Gastroesophageal sphincter (tissue), 4 donors: ENCODE measurements at regions not wholly inside any gene's neighbourhood (a gene's known extent, or its start where the extent isn't known, plus 50 kb on each side); places are given as distances from the start of the nearest gene placed in this dataset.

Experiments
- ATAC-seq: fragments of 150-250 bp; one replicate; pipeline ENCODE4 v1.9.1; 2016; ENCODE audit warnings: mild to moderate bottlenecking, moderate library complexity
- H3K27ac ChIP-seq, 4 donors: fragments of 200-600 bp; sonication (generic) in 3 of 4; 1 replicate in 3 of 4; 2 replicates in 1 of 4; pipeline ENCODE4 v1.5.1; 2016 to 2019
- H3K27me3 ChIP-seq: fragments of 200-600 bp; sonication (generic); one replicate; pipeline ENCODE4 v1.5.1; 2019
- H3K36me3 ChIP-seq, 2 donors: fragments of 200-600 bp; sonication (generic); one replicate each; pipeline ENCODE4 v1.5.1; 2019; ENCODE audit warnings: control low read depth in 1 of 2
- H3K4me1 ChIP-seq, 3 donors: fragments of 200-600 bp; sonication (generic); 1 replicate in 2 of 3; 2 replicates in 1 of 3; pipeline ENCODE4 v1.5.1; 2016 to 2019; ENCODE audit warnings: control low read depth in 2 of 3
- H3K4me3 ChIP-seq, 2 donors: fragments of 200-600 bp; sonication (generic); one replicate each; pipeline ENCODE4 v1.5.1; 2019; ENCODE audit warnings: mild to moderate bottlenecking in 1 of 2, moderate library complexity in 1 of 2
- H3K9me3 ChIP-seq, 3 donors: fragments of 200-600 bp; sonication (generic); one replicate each; pipeline ENCODE4 v1.5.1; 2017 to 2019; ENCODE audit warnings: control low read depth in 2 of 3
- CTCF ChIP-seq, 4 experiments: fragments of 200-600 bp in 2 of 4; fragments of 450-650 bp in 2 of 4; sonication (generic) in 1 of 4; IDR thresholded peaks; one replicate each; pipeline ENCODE4 v1.5.1; 2017 to 2019; ENCODE audit warnings: antibody characterized with exemption in 4 of 4, mild to moderate bottlenecking in 2 of 4, moderate library complexity in 2 of 4
- EP300 ChIP-seq: sonication (generic); formaldehyde crosslinking; IDR thresholded peaks from one replicate; pipeline ENCODE4 v1.6.1; 2017; ENCODE audit warnings: antibody characterized with exemption, mild to moderate bottlenecking
- POLR2A ChIP-seq, 2 donors: fragments of 450-650 bp; IDR thresholded peaks; one replicate each; pipeline ENCODE4 v1.6.1; 2017; ENCODE audit warnings: antibody characterized with exemption in 2 of 2, mild to moderate bottlenecking in 2 of 2, moderate library complexity in 1 of 2
- POLR2AphosphoS5 ChIP-seq: sonication (generic); formaldehyde crosslinking; IDR thresholded peaks from one replicate; pipeline ENCODE4 v1.6.1; 2017; ENCODE audit warnings: antibody characterized with exemption
- WGBS, 2 donors: methylation state at CpG; one replicate each; pipeline ENCODE4 v1.1.5; 2018; ENCODE audit warnings: low coverage in 1 of 2; 5-methylcytosine and 5-hydroxymethylcytosine counted together

DNA sequence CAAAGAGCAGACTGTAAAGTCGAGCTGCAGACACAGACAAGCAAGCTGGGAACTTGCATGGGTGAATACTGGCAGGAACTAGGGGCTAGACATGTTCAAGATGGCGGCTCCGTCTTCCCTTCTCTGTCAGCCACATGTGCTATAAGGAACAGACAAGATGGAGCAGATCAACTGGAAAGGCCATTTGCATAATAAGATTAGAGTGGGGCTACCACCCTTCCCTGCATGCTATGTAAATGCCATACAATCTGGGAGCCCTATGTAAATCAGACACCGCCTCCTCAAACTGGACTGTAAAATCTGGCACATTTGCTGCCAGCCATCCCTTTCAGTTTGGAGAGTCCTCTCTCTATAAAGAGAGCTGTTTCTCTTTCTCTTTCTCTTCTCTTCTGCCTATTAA lies 640.1 kb upstream of the CDH8 start:
- no peak for TF ChIP-seq POLR2AphosphoS5
- no peak for TF ChIP-seq POLR2A (IDR thresholded peaks at IDR 0.05)
- TF ChIP-seq EP300, result no peak
- no peak for TF ChIP-seq CTCF (IDR thresholded peaks at IDR 0.05)
- H3K4me1 ChIP-seq, result no peaks in the 10 kb centered on the region
- WGBS, 2 donors, result 71 to 78% methylated on average over 3 to 4 of the region's 4 CpGs
- H3K9me3 ChIP-seq, result peaks cover 0 to 31% (median 0%) of the 10 kb centered on the region in 3 donors
- ATAC-seq, result no peak
- H3K27me3 ChIP-seq, result no peaks in the 10 kb centered on the region
- no peak overlapping the region for H3K4me3 ChIP-seq
- no peak overlapping the region for H3K27ac ChIP-seq
- H3K36me3 ChIP-seq, result no peaks in the 10 kb centered on the region

DNA sequence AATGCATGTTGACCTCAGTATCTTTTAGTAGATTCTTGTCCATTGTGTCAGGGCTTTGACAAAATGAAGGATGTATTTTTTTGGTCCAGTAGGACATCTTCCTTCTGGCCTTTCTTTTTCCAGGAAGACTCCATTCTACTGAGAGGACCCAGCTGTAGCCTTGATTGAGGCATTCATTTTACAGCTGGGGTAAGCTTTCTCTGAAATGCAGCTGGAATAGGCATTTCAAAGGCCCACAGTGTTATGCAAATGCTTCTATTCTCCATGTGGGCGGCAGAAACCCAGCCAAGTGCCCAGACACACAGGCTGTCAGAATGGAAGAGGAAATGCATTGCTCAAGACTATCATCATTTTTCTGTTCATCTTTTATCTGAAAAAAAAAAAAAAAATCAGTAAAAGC lies 629.0 kb upstream of the CDH8 start:
- ATAC-seq, result no peak
- TF ChIP-seq EP300, result no peak
- TF ChIP-seq CTCF (IDR thresholded peaks at IDR 0.05), result no peak
- TF ChIP-seq POLR2A (IDR thresholded peaks at IDR 0.05), result no peak
- TF ChIP-seq POLR2AphosphoS5, result no peak
- no peak overlapping the region for H3K4me3 ChIP-seq
- H3K27ac ChIP-seq, result no peak overlapping the region
- 62% methylated on average over 1 of the region's 1 CpG; no CpG with 5 or more reads in 1 of the 2 donors for WGBS, 2 donors
- no peaks in the 10 kb centered on the region for H3K36me3 ChIP-seq
- H3K4me1 ChIP-seq, result no peaks in the 10 kb centered on the region
- no peaks in the 10 kb centered on the region for H3K9me3 ChIP-seq
- no peaks in the 10 kb centered on the region for H3K27me3 ChIP-seq

DNA sequence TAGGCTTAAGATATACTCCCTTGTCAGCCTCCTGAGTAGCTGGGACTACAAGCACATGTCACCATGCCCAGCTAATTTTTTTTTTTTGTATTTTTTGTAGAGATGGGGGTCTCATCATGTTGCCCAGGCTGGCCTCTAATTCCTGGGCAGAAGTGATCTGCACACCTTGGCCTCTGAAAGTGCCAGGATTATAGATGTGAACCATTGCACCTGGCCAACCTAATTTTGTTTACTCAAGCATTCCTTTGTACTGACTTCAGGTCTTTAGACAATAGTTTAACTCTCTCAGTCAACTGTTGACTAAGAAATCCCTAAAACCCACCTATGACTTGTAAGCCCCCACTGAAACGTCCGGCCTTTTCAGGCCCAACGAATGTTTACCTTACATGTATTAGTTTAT lies 628.3 kb upstream of the CDH8 start:
- Histone ChIP-seq H3K27me3 (no peaks in the 10 kb centered on the region), H3K9me3 (no peaks in the 10 kb centered on the region), H3K4me3 (no peak overlapping the region), H3K27ac (no peak overlapping the region), H3K4me1 (no peaks in the 10 kb centered on the region), H3K36me3 (no peaks in the 10 kb centered on the region)
- 72 to 74% methylated on average over 3 of the region's 3 CpGs for WGBS, 2 donors
- ATAC-seq, result no peak
- TF ChIP-seq CTCF (IDR thresholded peaks at IDR 0.05), result no peak
- no peak for TF ChIP-seq POLR2AphosphoS5
- TF ChIP-seq EP300, result no peak
- TF ChIP-seq POLR2A (IDR thresholded peaks at IDR 0.05), result no peak

DNA sequence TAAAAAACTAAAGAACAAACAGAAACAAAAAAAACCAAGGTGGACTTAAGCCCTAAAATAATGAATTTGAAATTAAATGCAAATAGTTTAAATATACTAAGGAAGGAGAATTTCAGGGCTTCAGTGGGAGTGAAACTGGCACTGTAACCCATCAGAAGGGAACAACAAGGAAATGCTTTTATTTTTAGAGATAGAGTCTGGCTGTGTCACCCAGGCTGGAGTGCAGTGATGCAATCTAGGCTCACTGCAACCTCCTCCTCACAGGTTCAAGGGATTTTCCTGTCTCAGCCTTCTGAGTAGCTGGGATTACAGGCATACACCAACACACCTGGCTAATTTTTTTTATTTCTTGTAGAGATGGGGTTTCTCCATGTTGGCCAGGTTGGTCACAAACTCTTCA lies 625.2 kb upstream of the CDH8 start:
- Histone ChIP-seq H3K27ac (no peak overlapping the region), H3K27me3 (no peaks in the 10 kb centered on the region), H3K9me3 (no peaks in the 10 kb centered on the region), H3K36me3 (no peaks in the 10 kb centered on the region), H3K4me3 (no peak overlapping the region), H3K4me1 (no peaks in the 10 kb centered on the region)
- TF ChIP-seq EP300 (no peak), POLR2A (IDR thresholded peaks at IDR 0.05) (no peak), CTCF (IDR thresholded peaks at IDR 0.05) (no peak), POLR2AphosphoS5 (no peak)
- no peak for ATAC-seq

- Histone ChIP-seq H3K27ac (no peak overlapping the region), H3K36me3 (no peaks in the 10 kb centered on the region), H3K27me3 (no peaks in the 10 kb centered on the region), H3K9me3 (no peaks in the 10 kb centered on the region), H3K4me3 (no peak overlapping the region), H3K4me1 (no peaks in the 10 kb centered on the region)
- TF ChIP-seq POLR2AphosphoS5 (no peak), EP300 (no peak), CTCF (IDR thresholded peaks at IDR 0.05) (no peak), POLR2A (IDR thresholded peaks at IDR 0.05) (no peak)
- no peak for ATAC-seq
These were observed 620.9 kb upstream of the CDH8 start for GRCh38 chr16:62657116-62657515.
